IPS-NIHi7 (cell line): ENCODE measurements at regions not wholly inside any gene's neighbourhood (a gene's known extent, or its start where the extent isn't known, plus 50 kb on each side); places are given as distances from the start of the nearest gene placed in this dataset.

Source experiments
- DNase-seq: peaks from one replicate; pipeline ENCODE4 v3.0.0; 2012; ENCODE audit warnings: mixed read lengths; ENCODE audit errors: extremely low spot score

- no peak for DNase-seq
These were observed 210.2 kb downstream of the MDFIC start for GRCh38 chr7:115132096-115132495.

- no peak for DNase-seq
These were observed 206.3 kb downstream of the MDFIC start for GRCh38 chr7:115128154-115128553.

- DNase-seq: no peak
These were observed 205.6 kb downstream of the MDFIC start for GRCh38 chr7:115127399-115128021.

GRCh38 chr7:115125750-115126149 lies 203.9 kb downstream of the MDFIC start:
- no peak for DNase-seq

GRCh38 chr7:115125312-115125711 lies 203.4 kb downstream of the MDFIC start:
- DNase-seq: no peak

GRCh38 chr7:115124409-115124939 lies 202.6 kb downstream of the MDFIC start:
- DNase-seq: no peak

GRCh38 chr7:115123441-115123840 lies 201.5 kb downstream of the MDFIC start:
- DNase-seq: no peak

- DNase-seq: no peak
These were observed 200.5 kb downstream of the MDFIC start for GRCh38 chr7:115122388-115122787.

- DNase-seq: no peak
These were observed 195.9 kb downstream of the MDFIC start for GRCh38 chr7:115117748-115118147.

- DNase-seq: no peak
These were observed 195.2 kb downstream of the MDFIC start for GRCh38 chr7:115116773-115117715.

- no peak for DNase-seq
These were observed 191.9 kb downstream of the MDFIC start for GRCh38 chr7:115113776-115114175.

- DNase-seq: no peak
These were observed 191.2 kb downstream of the MDFIC start for GRCh38 chr7:115113131-115113530.

GRCh38 chr7:115110523-115110922 lies 188.6 kb downstream of the MDFIC start:
- no peak for DNase-seq

GRCh38 chr7:115106316-115106715 lies 184.4 kb downstream of the MDFIC start:
- no peak for DNase-seq

- DNase-seq: no peak
These were observed 180.8 kb downstream of the MDFIC start for GRCh38 chr7:115102738-115103137.

GRCh38 chr7:115101199-115101598 lies 179.3 kb downstream of the MDFIC start:
- no peak for DNase-seq

- DNase-seq: no peak
These were observed 178.0 kb downstream of the MDFIC start for GRCh38 chr7:115099906-115100305.

- no peak for DNase-seq
These were observed 175.3 kb downstream of the MDFIC start for GRCh38 chr7:115097175-115097671.

GRCh38 chr7:115096262-115096661 lies 174.4 kb downstream of the MDFIC start:
- DNase-seq: no peak

- DNase-seq: no peak
These were observed 172.3 kb downstream of the MDFIC start for GRCh38 chr7:115094163-115094562.

GRCh38 chr7:115088893-115089292 lies 167.0 kb downstream of the MDFIC start:
- no peak for DNase-seq

GRCh38 chr7:115087437-115087836 lies 165.5 kb downstream of the MDFIC start:
- DNase-seq: no peak
